IMR-90 (cell line): ENCODE measurements at regions not wholly inside any gene's neighbourhood (a gene's known extent, or its start where the extent isn't known, plus 50 kb on each side); places are given as distances from the start of the nearest gene placed in this dataset.

ENCODE experiments used
- ATAC-seq: fragments of 200-7000 bp; cut with Tn5 transposase; 2 replicates; pipeline ENCODE4 v1.9.1; 2020; ENCODE audit warnings: low read depth, mild to moderate bottlenecking, moderate library complexity
- BruUV-seq: library from RNA; stranded (reverse); fragments of 400-500 nt; replicated peaks from 2 replicates; lab custom pipeline; 2021; lab: Mats Ljungman, UMichigan
- CTCF ChIA-PET: fragments of 300-600 bp; formaldehyde crosslinking; extraction: SDS; loops from one replicate; lab custom pipeline; 2021; ENCODE audit warnings: antibody characterized with exemption; lab: Yijun Ruan, JAX
- POLR2A ChIA-PET: fragments of 300-600 bp; sonication (Branson Sonifier 250); formaldehyde crosslinking; loops from one replicate; lab custom pipeline; 2022; ENCODE audit warnings: antibody characterized with exemption; ENCODE audit not compliant: unreplicated experiment; lab: Charles Lee
- DNase-seq: peaks from one replicate; pipeline ENCODE4 v3.0.0; 2013
- H2AFZ ChIP-seq: replicated peaks from 2 replicates; pipeline ENCODE3; 2013; ENCODE audit warnings: low read length, mild to moderate bottlenecking; ENCODE audit not compliant: poor library complexity
- H2AK5ac ChIP-seq: 2 replicates; pipeline ENCODE4 v1.6.1; 2013; ENCODE audit warnings: low read depth, low read length, inconsistent platforms
- H2AK9ac ChIP-seq: replicated peaks from 2 replicates; pipeline ENCODE3; 2013; ENCODE audit warnings: mild to moderate bottlenecking, low read depth, low read length, moderate library complexity; ENCODE audit not compliant: poor library complexity
- H2BK120ac ChIP-seq: 2 replicates; pipeline ENCODE4 v1.6.1; 2013; ENCODE audit warnings: low read depth, low read length, inconsistent platforms
- H2BK15ac ChIP-seq: 3 replicates; pipeline ENCODE4 v1.6.1; 2013; ENCODE audit warnings: low read depth, low read length, inconsistent platforms
- H2BK20ac ChIP-seq: 2 replicates; pipeline ENCODE4 v1.6.1; 2013; ENCODE audit warnings: low read depth, mild to moderate bottlenecking, inconsistent platforms, low read length, moderate library complexity
- H2BK5ac ChIP-seq: 2 replicates; pipeline ENCODE4 v1.6.1; 2013; ENCODE audit warnings: mild to moderate bottlenecking, low read depth, low read length, inconsistent platforms; ENCODE audit not compliant: poor library complexity, severe bottlenecking
- H3K14ac ChIP-seq: replicated peaks from 2 replicates; pipeline ENCODE4 v1.6.1; 2013; ENCODE audit warnings: low read depth, low read length, inconsistent platforms
- H3K18ac ChIP-seq: 2 replicates; pipeline ENCODE4 v1.6.1; 2013; ENCODE audit warnings: low read depth, low read length, control low read depth
- H3K23ac ChIP-seq: 2 replicates; pipeline ENCODE4 v1.6.1; 2013; ENCODE audit warnings: low read depth, low read length, inconsistent platforms
- H3K27ac ChIP-seq: 2 replicates; pipeline ENCODE4 v1.5.1; 2013; ENCODE audit warnings: mild to moderate bottlenecking, control low read depth, low read length; ENCODE audit not compliant: insufficient read depth
- H3K27me3 ChIP-seq: 2 replicates; pipeline ENCODE4 v1.6.1; 2013; ENCODE audit warnings: low read length; ENCODE audit not compliant: control insufficient read depth, insufficient read depth
- H3K36me3 ChIP-seq: 2 replicates; pipeline ENCODE4 v1.6.1; 2013; ENCODE audit warnings: low read length, mixed read lengths; ENCODE audit not compliant: control insufficient read depth, insufficient read depth
- H3K4ac ChIP-seq: 2 replicates; pipeline ENCODE4 v1.6.1; 2013; ENCODE audit warnings: low read depth, low read length, inconsistent platforms
- H3K4me1 ChIP-seq: 2 replicates; pipeline ENCODE4 v1.6.1; 2013; ENCODE audit warnings: low read length, mixed read lengths; ENCODE audit not compliant: control insufficient read depth, insufficient read depth
- H3K4me2 ChIP-seq: 2 replicates; pipeline ENCODE4 v1.6.1; 2013; ENCODE audit warnings: low read depth, mild to moderate bottlenecking, control low read depth, low read length, moderate library complexity
- H3K4me3 ChIP-seq: 2 replicates; pipeline ENCODE4 v1.5.1; 2013; ENCODE audit warnings: low read depth, mild to moderate bottlenecking, control low read depth, low read length, moderate library complexity; ENCODE audit not compliant: insufficient read depth
- H3K56ac ChIP-seq: 2 replicates; pipeline ENCODE4 v1.6.1; 2013; ENCODE audit warnings: low read length, inconsistent platforms; ENCODE audit not compliant: insufficient read depth; ENCODE audit errors: extremely low read depth
- H3K79me1 ChIP-seq, 2 experiments: 2 replicates each; pipeline ENCODE4 v1.6.1; 2013; ENCODE audit warnings: low read length in 2 of 2, inconsistent platforms in 1 of 2, low read depth in 1 of 2
- H3K9ac ChIP-seq: 2 replicates; pipeline ENCODE4 v1.6.1; 2013; ENCODE audit warnings: low read depth, low read length, control low read depth
- H3K9me1 ChIP-seq: 2 replicates; pipeline ENCODE4 v1.6.1; 2013; ENCODE audit warnings: low read length, inconsistent platforms; ENCODE audit not compliant: insufficient read depth
- H3K9me3 ChIP-seq: 2 replicates; pipeline ENCODE4 v1.6.1; 2013; ENCODE audit warnings: low read length; ENCODE audit not compliant: control insufficient read depth, insufficient read depth
- H4K20me1 ChIP-seq: 2 replicates; pipeline ENCODE4 v1.6.1; 2013; ENCODE audit warnings: low read length, inconsistent platforms; ENCODE audit not compliant: insufficient read depth
- H4K5ac ChIP-seq: 2 replicates; pipeline ENCODE4 v1.6.1; 2013; ENCODE audit warnings: mild to moderate bottlenecking, low read depth, low read length, control low read depth
- H4K8ac ChIP-seq, 2 experiments: 2 replicates each; pipeline ENCODE4 v1.6.1; 2013; ENCODE audit warnings: low read depth in 2 of 2, low read length in 2 of 2, control low read depth in 1 of 2, inconsistent platforms in 1 of 2
- H4K91ac ChIP-seq: 2 replicates; pipeline ENCODE4 v1.6.1; 2013; ENCODE audit warnings: low read depth, low read length, inconsistent platforms; ENCODE audit not compliant: insufficient read depth
- CEBPB ChIP-seq: IDR thresholded peaks from 2 replicates; pipeline ENCODE4 v1.6.1; 2012; ENCODE audit warnings: low read depth, low read length, improper control_type of control experiment
- CHD1 ChIP-seq: IDR thresholded peaks from 2 replicates; pipeline ENCODE4 v1.6.1; 2012; ENCODE audit warnings: low read depth, low read length, improper control_type of control experiment
- MAZ ChIP-seq: IDR thresholded peaks from 2 replicates; pipeline ENCODE4 v1.6.1; 2012; ENCODE audit warnings: low read depth, mild to moderate bottlenecking, low read length, improper control_type of control experiment, moderate library complexity, borderline replicate concordance
- MXI1 ChIP-seq: IDR thresholded peaks from 2 replicates; pipeline ENCODE4 v1.6.1; 2012; ENCODE audit warnings: low read depth, mild to moderate bottlenecking, low read length, moderate library complexity, borderline replicate concordance
- RCOR1 ChIP-seq: IDR thresholded peaks from 2 replicates; pipeline ENCODE4 v1.6.1; 2012; ENCODE audit warnings: mild to moderate bottlenecking, low read length, improper control_type of control experiment; ENCODE audit not compliant: insufficient replicate concordance
- WGBS, 2 experiments: methylation state at CpG; one replicate each; pipeline versions ENCODE4 v1.1.5 to v1.1.7; 2013; ENCODE audit warnings: missing lambda C conversion rate in 2 of 2; ENCODE audit not compliant: insufficient read length in 1 of 2; ENCODE audit errors: extremely low coverage in 2 of 2; 5-methylcytosine and 5-hydroxymethylcytosine counted together
- dilution Hi-C: fragments of 300-500 bp; cut with HindIII; formaldehyde crosslinking; loops from one replicate; pipeline ENCODE4 v1.14.3; 2018; ENCODE audit warnings: low sequenced_read_pairs; ENCODE audit not compliant: unreplicated experiment
- in situ Hi-C: fragments of 300-500 bp; cut with MboI; formaldehyde crosslinking; loops from 3 replicates; pipeline ENCODE4 v1.14.3; 2019; ENCODE audit warnings: low sequenced_read_pairs, inconsistent platforms, mixed read lengths
- intact Hi-C: fragments of 100-400 bp; cut with micrococcal nuclease; formaldehyde crosslinking; loops from 2 replicates; pipeline ENCODE4 v1.10.0; 2022
- TF ChIP-seq, protein P1 (sequence below): fragments of 150-350 bp; IDR thresholded peaks from 2 replicates; pipeline ENCODE4 v1.6.1; 2016; ENCODE audit warnings: low read depth, mild to moderate bottlenecking, low read length, moderate library complexity, borderline replicate concordance

GRCh38 chr9:106438928-106439327 is 424.0 kb upstream of the ZNF462 start:
- H2AK9ac ChIP-seq, result no peak overlapping the region
- H3K23ac ChIP-seq, result no peak overlapping the region
- dilution Hi-C loops, result no loop called here
- H3K4ac ChIP-seq, result no peak overlapping the region
- no peak overlapping the region for H2BK20ac ChIP-seq
- no peaks in the 10 kb centered on the region for H3K27me3 ChIP-seq
- H3K9me1 ChIP-seq, result no peaks in the 10 kb centered on the region
- no peak overlapping the region for H3K27ac ChIP-seq
- H3K9ac ChIP-seq, result no peak overlapping the region
- no peak overlapping the region for H4K91ac ChIP-seq
- H3K9me3 ChIP-seq, result 0 out of 2 replicates have a peak, but pooled peaks cover 2% of the 10 kb centered on the region
- H2AK5ac ChIP-seq, result no peak overlapping the region
- WGBS, 2 experiments, result no CpG with 5 or more reads among the region's 3 CpGs
- no peak overlapping the region for H3K14ac ChIP-seq
- intact Hi-C loops, result no loop called here
- no peak overlapping the region for H2BK5ac ChIP-seq
- H4K5ac ChIP-seq, result no peak overlapping the region
- no peak overlapping the region for H2AFZ ChIP-seq
- H3K56ac ChIP-seq, result no peak overlapping the region
- no peak for ATAC-seq
- H3K4me3 ChIP-seq, result no peak overlapping the region
- no peaks in the 10 kb centered on the region for H3K4me1 ChIP-seq
- no TSS peak for BruUV-seq
- H2BK15ac ChIP-seq, result no peak overlapping the region
- ChIA-PET CTCF (no interaction called here), POLR2A (no interaction called here)
- no peak for DNase-seq
- in situ Hi-C loops, result no loop called here
- H3K4me2 ChIP-seq, result no peak overlapping the region
- no peaks in the 10 kb centered on the region for H3K36me3 ChIP-seq
- no peak overlapping the region for H3K18ac ChIP-seq
- TF ChIP-seq MAZ (no peak), MXI1 (no peak), CEBPB (no peak), CHD1 (no peak), RCOR1 (no peak)
- TF ChIP-seq, protein P1, sequence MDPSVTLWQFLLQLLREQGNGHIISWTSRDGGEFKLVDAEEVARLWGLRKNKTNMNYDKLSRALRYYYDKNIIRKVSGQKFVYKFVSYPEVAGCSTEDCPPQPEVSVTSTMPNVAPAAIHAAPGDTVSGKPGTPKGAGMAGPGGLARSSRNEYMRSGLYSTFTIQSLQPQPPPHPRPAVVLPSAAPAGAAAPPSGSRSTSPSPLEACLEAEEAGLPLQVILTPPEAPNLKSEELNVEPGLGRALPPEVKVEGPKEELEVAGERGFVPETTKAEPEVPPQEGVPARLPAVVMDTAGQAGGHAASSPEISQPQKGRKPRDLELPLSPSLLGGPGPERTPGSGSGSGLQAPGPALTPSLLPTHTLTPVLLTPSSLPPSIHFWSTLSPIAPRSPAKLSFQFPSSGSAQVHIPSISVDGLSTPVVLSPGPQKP, result no peak
- H4K8ac ChIP-seq, result no peak overlapping the region
- no peaks in the 10 kb centered on the region for H4K20me1 ChIP-seq
- no peak overlapping the region for H2BK120ac ChIP-seq
- H3K79me1 ChIP-seq, result no peaks in the 10 kb centered on the region
